Hematopoietic multipotent progenitor cell treated with erythropoietin and hydrocortisone succinate and interleukin-3 and kit ligand, for 15 days (in vitro differentiated cells): ENCODE measurements at regions not wholly inside any gene's neighbourhood (a gene's known extent, or its start where the extent isn't known, plus 50 kb on each side); places are given as distances from the start of the nearest gene placed in this dataset.

Source experiments
- DNase-seq: peaks from one replicate; pipeline ENCODE4 v3.0.0-alpha.2; 2015; ENCODE audit warnings: low spot score

GRCh38 chr6:170160628-170161611 is 130.0 kb downstream of the DLL1 start:
- no peak for DNase-seq

- no peak for DNase-seq
These were observed 130.7 kb downstream of the DLL1 start for GRCh38 chr6:170160031-170160627.

- no peak for DNase-seq
These were observed 131.6 kb downstream of the DLL1 start for GRCh38 chr6:170159022-170159965.

DNA sequence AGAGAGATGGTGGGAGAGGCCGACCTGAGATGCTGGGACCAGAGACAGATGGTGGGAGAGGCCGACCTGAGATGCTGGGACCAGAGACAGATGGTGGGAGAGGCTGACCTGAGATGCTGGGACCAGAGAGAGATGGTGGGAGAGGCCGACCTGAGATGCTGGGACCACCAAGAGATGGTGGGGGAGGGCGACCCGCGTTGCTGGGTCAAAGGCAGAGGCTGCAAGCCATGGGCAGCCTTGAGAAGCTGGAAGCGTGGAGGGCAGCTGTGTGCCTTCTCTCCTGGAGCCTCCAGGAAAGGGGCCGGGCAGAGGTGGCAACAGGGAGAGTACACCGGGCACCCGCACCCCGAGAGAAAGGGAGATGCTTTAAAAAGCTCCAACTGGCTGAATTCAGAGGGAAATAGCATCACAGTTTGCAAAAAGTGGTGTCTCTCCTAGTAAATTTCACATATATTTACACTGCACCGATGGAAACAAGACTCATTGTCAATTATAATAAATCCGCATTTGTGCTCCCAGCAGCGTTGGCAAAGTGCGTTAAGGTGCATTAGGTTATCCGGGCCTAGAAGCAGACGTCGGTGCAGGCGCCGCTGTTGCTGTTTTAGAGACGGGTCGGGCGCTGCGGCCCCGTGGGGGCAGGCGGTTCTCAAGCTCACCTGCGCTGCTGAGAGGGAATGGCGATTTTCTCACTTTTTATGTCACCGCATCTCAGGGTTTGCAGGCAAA is 132.4 kb downstream of the DLL1 start:
- DNase-seq: no peak

DNA sequence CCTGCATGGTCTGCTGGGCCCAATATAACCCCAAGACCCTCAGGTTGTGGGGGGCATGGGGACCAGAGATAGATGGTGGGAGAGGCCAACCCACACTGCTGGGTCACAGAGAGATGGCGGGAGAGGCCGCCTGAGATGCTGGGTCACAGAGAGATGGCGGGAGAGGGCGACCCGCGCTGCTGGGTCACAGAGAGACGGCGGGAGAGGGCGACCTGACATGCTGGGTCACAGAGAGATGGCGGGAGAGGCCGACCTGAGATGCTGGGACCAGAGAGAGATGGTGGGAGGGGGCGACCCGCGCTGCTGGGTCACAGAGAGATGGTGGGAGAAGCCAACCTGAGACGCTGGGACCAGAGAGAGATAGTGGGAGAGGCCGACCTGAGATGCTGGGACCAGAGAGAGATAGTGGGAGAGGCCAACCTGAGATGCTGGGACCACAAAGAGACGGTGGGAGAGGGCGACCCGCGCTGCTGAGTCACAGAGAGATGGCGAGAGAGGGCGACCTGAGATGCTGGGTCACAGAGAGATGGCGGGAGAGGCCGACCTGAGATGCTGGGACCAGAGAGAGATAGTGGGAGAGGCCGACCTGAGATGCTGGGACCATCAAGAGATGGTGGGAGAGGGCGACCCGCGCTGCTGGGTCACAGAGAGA is 133.2 kb downstream of the DLL1 start:
- DNase-seq: no peak

DNA sequence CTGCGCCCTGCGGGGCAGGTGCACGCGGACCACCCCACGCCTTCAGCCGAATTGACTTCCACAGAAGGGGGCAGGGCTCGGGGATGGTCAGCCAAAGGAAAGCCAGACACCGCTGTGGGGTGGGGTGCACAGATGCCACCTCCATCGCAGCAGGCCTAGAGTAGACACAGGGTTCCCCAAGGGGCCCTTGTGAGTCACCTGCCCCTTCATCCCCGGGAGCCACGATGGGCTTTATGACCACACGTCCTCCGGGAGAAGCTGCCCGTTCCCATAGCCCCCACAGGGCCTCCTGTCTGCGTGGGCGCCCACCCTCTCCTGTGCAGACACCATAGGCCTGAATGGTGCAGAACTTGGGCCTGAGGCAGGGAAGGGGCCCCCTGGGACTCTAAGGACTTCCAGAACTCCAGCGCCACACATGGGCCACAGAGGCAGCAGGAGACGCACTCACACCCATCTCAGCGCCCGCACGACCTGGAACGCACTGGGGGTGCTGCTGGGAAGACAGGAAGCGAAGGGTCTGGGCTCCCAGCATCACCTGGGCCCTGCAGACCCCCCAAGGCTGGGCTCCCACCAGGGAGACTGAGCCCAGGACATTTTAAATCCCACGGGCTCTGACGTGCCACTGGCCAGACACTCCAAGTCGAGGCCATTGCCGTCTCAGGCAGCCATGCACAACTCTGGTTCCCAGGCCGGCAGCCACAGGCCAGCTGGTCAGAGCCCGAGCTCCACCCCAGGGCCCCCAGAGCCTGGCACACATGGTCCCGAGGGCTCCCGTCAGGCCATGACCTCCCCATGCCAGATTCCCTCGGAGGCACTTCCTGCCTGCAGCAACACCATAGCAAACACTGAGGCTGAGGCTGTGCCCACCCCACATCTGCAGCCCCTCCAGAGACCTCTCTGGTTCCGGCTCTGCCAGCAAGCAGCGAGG is 134.2 kb downstream of the DLL1 start:
- no peak for DNase-seq

DNA sequence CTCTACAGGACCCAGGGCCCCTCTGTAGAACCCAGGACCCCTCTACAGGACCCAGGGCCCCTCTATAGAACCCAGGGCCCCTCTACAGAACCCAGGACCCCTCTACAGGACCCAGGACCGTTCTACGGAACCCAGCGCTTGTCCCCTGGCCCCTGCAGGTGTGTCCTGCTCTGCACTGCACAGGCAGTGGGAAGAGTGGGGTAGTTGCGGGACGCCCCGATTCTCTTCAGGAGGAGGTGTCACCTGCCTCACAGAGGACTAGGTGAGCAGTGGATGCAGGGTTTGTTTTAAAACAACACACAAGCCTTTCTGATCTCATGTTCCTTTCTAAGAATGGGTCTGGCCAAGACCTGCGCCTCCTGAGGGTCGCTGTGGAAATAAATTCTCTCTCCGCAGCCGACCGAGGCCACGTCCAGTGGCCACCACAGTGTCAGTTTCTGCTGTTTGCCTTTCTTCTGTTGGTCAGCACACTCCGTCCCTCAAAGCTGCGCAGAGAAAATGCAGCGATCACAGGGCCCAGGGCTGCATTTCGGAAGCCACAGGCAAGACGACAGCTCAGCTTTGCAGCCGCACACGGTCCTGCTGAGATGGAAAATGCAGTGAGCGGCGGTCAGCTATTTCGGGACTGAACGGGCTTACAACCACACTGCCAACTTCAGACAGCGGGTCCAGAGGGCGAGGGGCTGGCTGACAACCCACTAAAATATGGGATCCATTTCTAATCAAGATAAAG is 135.2 kb downstream of the DLL1 start:
- no peak for DNase-seq

DNA sequence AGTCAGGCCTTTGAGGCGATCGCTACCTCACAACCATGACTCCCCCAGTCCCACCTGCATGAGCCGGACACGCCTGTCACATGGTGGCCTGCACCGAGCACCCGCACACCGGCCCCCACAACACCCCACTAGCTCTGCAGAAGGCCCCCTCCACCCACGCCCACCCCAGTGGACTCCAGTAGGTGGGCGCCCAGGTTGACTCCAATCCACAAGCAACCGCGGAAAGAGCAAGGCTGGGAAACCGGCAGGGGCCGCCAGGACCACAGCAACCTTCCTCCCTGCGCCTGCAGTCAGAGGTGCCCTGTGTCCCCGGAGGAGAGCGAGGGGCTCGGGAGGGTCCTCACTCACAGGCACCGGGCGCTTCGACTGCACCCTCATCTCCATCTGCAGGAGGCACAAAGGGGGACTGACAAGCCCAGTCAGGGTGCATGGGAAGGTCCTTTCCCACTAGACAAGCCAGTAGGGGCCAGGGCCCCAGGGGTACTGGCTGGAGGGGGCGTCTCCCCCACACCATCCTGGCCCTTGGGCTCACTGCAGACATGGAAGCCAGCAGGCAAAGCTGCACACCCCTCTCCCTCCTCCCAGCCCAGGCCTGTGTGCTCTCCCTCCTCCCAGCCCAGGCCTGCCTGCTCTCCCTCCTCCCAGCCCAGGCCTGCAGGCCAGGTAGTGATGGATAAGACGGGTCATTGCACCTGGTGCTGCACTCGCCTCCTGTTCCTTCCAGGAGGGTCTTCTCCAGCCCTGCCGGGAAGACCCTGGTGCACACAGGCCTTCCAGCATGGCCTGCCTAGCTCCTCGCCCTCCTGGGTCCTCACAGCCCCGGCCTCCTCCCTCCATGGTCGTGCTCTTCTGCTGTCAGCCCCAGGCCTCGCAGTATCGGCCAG is 137.2 kb downstream of the DLL1 start:
- DNase-seq: no peak

- DNase-seq: no peak
These were observed 137.9 kb downstream of the DLL1 start for GRCh38 chr6:170152989-170153388.

DNA sequence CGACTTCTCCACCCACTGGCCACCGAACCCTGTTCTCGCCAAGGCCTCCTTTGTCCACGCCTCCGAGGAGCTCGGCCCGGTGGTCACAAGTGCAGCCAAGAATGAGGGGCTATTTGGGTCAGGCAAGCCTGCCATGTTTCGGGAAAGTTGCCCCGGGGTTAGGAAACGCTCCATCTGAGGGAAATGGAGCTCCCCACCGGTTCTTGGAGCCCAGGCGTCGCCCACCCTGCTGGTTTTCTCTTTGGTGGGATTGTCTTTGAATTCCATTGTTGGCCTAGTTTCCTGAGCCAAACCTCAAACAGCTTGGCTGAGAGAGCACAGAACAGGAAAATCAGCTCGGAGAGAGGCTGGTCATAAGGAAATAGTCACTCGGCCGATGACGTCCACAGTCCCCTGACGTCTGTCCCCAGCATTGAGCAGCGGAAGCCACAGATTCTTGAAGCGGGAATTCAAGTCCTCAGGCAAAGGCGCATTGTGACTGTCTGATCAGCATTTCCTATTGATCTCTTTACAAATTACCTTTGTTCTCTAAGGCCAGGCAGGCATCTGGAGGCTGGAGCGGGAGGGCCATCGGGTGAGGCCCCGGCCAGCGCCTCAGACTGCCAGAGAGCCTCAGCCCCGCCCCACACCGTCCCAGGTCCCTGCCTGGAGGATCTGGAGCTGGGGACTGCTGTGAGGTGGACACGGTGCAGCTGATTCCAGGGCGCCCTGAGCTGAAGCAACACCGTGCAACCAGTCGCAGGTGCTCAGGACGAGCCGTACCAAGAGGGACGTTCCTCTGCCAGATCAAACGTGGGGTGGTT is 138.6 kb downstream of the DLL1 start:
- DNase-seq: no peak

- no peak for DNase-seq
These were observed 139.1 kb downstream of the DLL1 start for GRCh38 chr6:170151804-170152123.

- DNase-seq: no peak
These were observed 139.5 kb downstream of the DLL1 start for GRCh38 chr6:170151321-170151771.

DNA sequence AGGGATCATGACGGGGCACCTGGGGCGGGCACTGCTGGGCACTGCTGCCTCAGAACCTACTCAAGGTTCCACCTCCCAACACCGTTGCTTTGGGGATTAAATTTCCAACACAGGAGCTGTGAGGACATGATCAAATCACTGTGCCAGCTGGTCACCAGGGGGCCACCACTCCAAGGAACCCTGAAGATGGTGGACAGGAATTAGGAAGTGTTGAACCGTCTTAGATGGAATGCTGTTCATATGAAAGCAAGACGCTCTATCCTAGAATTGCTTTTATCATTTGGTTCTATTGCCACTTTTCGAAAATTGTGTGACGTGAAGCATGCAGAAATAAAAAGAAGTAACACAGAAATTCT is 140.3 kb downstream of the DLL1 start:
- no peak for DNase-seq

- DNase-seq: no peak
These were observed 140.9 kb downstream of the DLL1 start for GRCh38 chr6:170149681-170150589.

DNA sequence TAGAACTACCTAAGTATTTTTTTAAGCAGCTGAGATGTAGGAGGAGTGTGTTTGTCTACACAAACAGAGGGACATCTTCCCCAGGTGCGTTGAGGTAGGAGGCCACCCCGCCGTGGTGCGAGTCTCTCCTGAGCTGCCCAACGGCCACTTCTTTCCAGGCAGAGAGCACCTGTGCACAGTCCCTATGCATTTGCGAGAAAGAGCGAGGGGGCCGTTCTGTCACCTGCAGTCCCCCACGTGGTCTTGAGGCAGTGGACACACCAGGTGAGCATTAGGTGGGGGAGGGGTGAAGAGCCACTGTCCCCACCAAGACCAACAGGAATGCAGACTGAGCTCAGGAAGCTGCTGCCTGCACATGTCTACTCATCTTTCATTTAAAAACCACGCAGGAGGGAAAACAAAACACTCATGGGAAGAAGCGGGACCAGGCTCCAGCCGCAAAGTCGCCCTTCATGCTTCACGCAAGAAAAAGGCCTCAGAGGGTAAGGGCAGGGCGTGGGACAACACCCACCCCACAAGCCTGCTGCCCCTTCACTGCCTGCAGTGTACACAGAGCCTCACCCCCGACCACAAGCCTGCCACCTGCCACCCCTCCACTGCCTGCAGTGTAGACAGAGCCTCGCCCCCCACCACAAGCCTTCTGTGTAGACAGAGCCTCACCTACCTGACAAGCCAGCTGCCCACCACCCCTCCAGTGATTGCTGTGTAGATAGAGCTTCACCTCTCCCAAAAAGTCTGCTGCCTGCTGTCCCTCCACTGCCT is 142.0 kb downstream of the DLL1 start:
- no peak for DNase-seq
